H54 (cell line): ENCODE measurements at regions not wholly inside any gene's neighbourhood (a gene's known extent, or its start where the extent isn't known, plus 50 kb on each side); places are given as distances from the start of the nearest gene placed in this dataset.

Experiments
- DNase-seq: peaks from one replicate; pipeline ENCODE4 v3.0.0; 2011; ENCODE audit warnings: low spot score, mixed read lengths; ENCODE audit not compliant: insufficient read length
- FAIRE-seq: peaks from 3 replicates; lab custom pipeline; 2011; peaks lifted over from hg19 to GRCh38; lab: Jason Lieb, UNC
- POLR2A ChIP-seq: IDR thresholded peaks from 2 replicates; pipeline ENCODE4 v1.6.1; 2011; ENCODE audit warnings: low read depth, mild to moderate bottlenecking, low read length

- FAIRE-seq: no peak
- no peak for TF ChIP-seq POLR2A
- DNase-seq: no peak
These were observed 186.9 kb upstream of the RGMB start for GRCh38 chr5:98586581-98586980.

- DNase-seq (no peak), FAIRE-seq (no peak)
- no peak for TF ChIP-seq POLR2A
These were observed 186.3 kb upstream of the RGMB start for GRCh38 chr5:98587166-98587565.

DNA sequence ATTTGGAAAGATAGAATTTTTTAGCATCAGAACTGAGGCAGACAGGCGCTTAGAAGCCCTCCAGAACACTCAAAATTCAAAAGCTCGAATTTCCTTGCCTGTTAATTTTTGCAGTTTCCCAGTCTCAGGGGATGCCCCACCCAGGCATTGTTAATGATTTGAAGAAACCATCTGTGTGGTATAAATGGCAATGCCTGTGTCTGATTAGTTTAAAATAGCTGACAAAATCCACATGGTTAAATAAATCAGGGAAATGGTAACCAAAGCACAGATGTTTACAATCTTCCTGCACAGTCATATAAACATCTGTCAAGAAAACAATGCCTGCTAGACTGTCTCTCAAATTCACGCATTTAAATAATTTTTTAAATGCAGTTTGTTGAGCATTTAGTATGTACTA, 185.2 kb upstream of the RGMB start:
- no peak for FAIRE-seq
- no peak for TF ChIP-seq POLR2A

DNA sequence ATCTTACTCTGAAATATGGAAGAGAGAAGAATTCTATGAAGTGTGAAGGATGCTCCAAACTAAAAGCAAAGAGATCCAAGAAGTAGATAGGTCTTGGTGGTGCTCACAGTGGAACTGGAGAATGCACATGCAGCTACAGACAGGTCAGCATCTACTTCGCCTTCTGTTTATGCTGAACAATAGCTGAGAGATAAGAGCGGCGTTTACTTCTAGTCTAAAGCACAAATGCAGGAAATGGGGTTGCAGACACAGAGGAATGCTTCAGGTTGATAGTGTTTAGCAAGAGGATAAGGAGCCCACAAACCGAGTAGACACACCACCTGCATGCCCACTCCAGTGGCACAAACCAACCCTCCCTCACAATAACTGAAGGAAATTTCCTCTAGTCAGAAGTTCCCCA, 180.0 kb upstream of the RGMB start:
- DNase-seq (no peak), FAIRE-seq (peak; percentile 30)
- TF ChIP-seq POLR2A: no peak

More for the DNA sequence above, 185.2 kb upstream of the RGMB start:
- no peak for DNase-seq

- no peak for FAIRE-seq
- no peak for TF ChIP-seq POLR2A
- no peak for DNase-seq
These were observed 179.4 kb upstream of the RGMB start for GRCh38 chr5:98594098-98594497.

DNA sequence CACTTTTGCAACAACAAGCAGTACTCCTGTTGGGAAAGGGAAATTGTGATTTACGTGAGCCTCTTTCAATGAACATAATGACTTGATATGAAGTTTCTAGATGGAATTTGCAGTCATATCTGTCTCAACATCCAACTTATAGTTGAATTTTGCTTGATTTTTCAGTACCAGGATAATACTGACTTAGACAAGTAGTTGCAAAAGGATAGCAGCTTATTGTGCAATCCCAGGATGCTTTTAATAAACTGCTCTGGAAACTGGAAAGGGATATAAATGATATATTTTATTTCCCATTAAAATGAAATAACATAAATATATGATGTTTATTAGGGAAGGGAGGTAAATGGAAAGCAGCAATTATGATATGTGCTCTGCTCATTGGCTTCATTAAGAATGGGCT, 174.4 kb upstream of the RGMB start:
- no peak for TF ChIP-seq POLR2A
- DNase-seq (no peak), FAIRE-seq (no peak)

GRCh38 chr5:98602534-98603112, 170.8 kb upstream of the RGMB start:
- no peak for FAIRE-seq
- TF ChIP-seq POLR2A: no peak
- DNase-seq: no peak

DNA sequence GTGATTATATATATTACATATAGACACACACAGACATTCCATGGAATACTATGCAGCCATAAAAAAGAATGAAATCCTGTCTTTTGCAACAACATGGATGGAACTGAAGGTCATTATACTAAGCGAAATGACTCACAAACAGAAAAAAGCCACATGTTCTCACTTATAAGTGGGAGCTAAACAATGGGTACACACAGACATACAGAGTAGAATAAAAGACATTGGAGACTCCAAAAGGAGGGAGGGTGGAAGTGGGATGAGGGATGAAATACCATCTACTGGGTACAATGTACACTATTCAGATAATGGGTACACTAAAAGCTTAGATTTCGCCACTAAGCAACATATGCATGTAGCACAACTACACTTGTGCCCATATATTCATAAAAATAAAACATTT, 170.0 kb upstream of the RGMB start:
- no peak for FAIRE-seq
- no peak for DNase-seq
- no peak for TF ChIP-seq POLR2A

DNA sequence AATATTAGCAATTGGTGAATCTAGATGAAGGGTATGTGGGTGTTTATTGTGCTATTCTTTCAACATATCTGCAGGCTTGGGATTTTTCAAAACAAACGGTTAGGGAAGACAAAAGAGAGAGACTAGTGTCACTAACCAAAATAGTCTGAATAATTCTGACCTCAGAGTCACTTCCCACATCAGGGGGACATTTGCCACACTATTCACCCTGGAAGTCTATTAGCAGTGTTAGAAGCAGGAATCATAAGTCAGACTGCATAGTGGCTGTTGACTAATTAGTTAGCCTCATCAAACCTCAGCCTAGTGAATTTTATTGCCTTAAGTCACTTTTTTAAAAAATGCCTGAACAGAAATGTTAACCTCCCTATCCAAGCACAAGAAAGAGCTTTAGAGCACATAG, 169.2 kb upstream of the RGMB start:
- FAIRE-seq (peak; percentile 52), DNase-seq (no peak)
- no peak for TF ChIP-seq POLR2A

DNA sequence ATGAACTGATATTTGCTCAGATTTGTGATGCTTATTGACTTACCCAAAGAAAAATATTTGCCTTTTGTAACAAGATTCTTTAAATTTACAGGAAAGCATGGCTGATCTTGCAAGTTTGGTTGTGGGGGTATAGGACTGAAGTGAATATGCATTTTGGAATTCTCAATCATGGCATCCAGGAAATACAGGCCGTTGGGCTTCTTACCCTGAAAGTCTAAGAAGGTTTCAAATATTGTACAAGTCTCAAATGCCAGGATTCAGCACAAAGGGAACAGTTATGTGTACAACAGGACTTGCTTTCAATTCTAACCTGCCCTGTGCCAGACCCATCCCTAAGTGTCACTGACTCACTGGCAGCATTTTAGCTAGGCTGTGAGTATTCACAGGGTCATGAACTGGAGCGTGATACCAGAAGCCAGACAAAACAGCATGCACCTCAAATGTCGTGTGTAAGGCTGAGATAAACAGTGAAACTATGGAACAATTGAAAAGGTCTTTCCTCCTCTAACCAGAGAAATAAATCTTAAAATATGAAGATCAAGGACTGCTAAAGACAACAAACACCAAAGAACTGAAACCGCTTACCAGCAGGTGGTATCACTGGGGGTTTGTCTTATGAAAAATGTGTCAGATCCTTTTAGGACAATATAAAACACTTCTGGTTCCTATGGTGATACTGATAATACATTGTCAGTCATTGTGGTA, 168.6 kb upstream of the RGMB start:
- TF ChIP-seq POLR2A: no peak
- peak; percentile 4 for DNase-seq
- FAIRE-seq: peak; percentile 93

DNA sequence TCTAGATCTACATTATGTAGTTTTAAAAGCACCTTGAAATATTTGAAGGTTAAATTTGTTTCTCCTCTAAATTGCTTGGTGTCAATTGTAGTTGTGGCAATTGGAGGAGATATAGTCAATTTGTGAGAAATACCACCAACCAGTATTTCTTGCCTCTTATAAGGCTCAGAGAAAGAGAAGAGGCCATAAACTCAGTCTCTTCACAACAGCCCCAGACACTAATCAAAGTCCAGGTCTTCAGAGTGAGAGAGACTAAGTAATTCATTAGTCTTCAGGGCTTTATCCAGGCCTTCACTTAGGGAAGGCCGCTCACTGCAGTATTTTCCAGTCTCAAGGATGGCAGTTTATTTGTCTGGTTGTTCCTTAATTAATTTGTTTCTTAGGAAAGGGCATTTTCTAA, 168.0 kb upstream of the RGMB start:
- DNase-seq (no peak), FAIRE-seq (no peak)
- no peak for TF ChIP-seq POLR2A

GRCh38 chr5:98606961-98607360, 166.5 kb upstream of the RGMB start:
- no peak for TF ChIP-seq POLR2A
- DNase-seq (no peak), FAIRE-seq (no peak)

GRCh38 chr5:98608052-98608451, 165.4 kb upstream of the RGMB start:
- TF ChIP-seq POLR2A: no peak
- FAIRE-seq: no peak
- DNase-seq: no peak

DNA sequence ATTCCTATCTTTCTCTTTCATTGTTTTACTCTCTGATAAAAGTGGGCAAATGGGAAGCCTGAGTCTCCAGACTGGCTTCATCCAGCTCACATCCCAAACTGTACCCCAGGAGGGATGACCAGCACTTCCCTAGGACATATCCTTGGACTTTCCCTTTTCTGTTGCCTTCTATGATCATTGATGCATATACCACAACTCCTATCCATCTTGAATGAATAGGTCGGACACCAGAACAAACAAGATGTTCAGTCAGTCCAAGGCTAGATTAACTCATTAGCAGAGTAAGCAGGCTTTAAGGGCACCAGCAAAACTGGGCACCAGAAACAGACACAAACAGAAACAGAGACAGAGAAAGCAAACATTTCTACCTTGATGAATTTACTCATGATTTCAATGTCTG, 159.1 kb upstream of the RGMB start:
- FAIRE-seq: peak; percentile 20

GRCh38 chr5:98621821-98622220, 151.6 kb upstream of the RGMB start:
- FAIRE-seq (no peak), DNase-seq (no peak)
- TF ChIP-seq POLR2A: no peak

More for the DNA sequence above, 159.1 kb upstream of the RGMB start:
- DNase-seq: no peak
- no peak for TF ChIP-seq POLR2A
